OCI-LY7 (cell line): ENCODE measurements at regions not wholly inside any gene's neighbourhood (a gene's known extent, or its start where the extent isn't known, plus 50 kb on each side); places are given as distances from the start of the nearest gene placed in this dataset.

Source experiments
- BruUV-seq: library from RNA; stranded (reverse); fragments of 400-500 nt; replicated peaks from 2 replicates; lab custom pipeline; 2021; lab: Mats Ljungman, UMichigan
- CTCF ChIA-PET: fragments of 300-600 bp; sonication (Branson Sonifier 250); formaldehyde crosslinking; loops from one replicate; lab custom pipeline; 2022; ENCODE audit warnings: antibody characterized with exemption; ENCODE audit not compliant: unreplicated experiment; lab: Charles Lee
- POLR2A ChIA-PET: fragments of 300-600 bp; sonication (Branson Sonifier 250); formaldehyde crosslinking; loops from one replicate; lab custom pipeline; 2022; ENCODE audit warnings: antibody characterized with exemption; lab: Charles Lee
- DNase-seq: peaks from one replicate; pipeline ENCODE4 v3.0.0-alpha.2; 2015; ENCODE audit warnings: low spot score
- H2AFZ ChIP-seq: fragments of 200-600 bp; sonication (generic), shearing (Covaris generic); 2 replicates; pipeline ENCODE4 v1.6.1; 2014; ENCODE audit warnings: mild to moderate bottlenecking, antibody characterized with exemption, low read length, moderate library complexity
- H3K27ac ChIP-seq: fragments of 200-600 bp; sonication (generic); 2 replicates; pipeline ENCODE4 v1.5.1; 2014; ENCODE audit warnings: mixed run types, low read depth, mild to moderate bottlenecking, moderate library complexity, low read length, inconsistent platforms; ENCODE audit not compliant: poor library complexity, severe bottlenecking
- H3K36me3 ChIP-seq: fragments of 200-600 bp; sonication (generic); 2 replicates; pipeline ENCODE4 v1.6.1; 2014; ENCODE audit warnings: mild to moderate bottlenecking, antibody characterized with exemption, low read length, moderate library complexity, mixed read lengths; ENCODE audit not compliant: insufficient read depth
- H3K4me1 ChIP-seq: fragments of 200-600 bp; sonication (generic); 2 replicates; pipeline ENCODE4 v1.5.1; 2014; ENCODE audit warnings: mild to moderate bottlenecking, low read length; ENCODE audit not compliant: insufficient read depth, poor library complexity, severe bottlenecking
- H3K4me2 ChIP-seq: fragments of 200-600 bp; sonication (generic); 2 replicates; pipeline ENCODE4 v1.6.1; 2014; ENCODE audit warnings: mild to moderate bottlenecking, low read length
- H3K4me3 ChIP-seq: fragments of 200-600 bp; sonication (generic); 2 replicates; pipeline ENCODE4 v1.5.1; 2014; ENCODE audit warnings: mild to moderate bottlenecking, low read depth, low read length; ENCODE audit not compliant: poor library complexity, severe bottlenecking
- H3K79me2 ChIP-seq: fragments of 200-600 bp; sonication (generic); 2 replicates; pipeline ENCODE4 v1.6.1; 2016; ENCODE audit warnings: low read depth, mild to moderate bottlenecking, low read length, moderate library complexity, mixed read lengths; ENCODE audit not compliant: insufficient read depth
- H3K9me2 ChIP-seq: fragments of 200-600 bp; sonication (generic); 2 replicates; pipeline ENCODE4 v1.6.1; 2016; ENCODE audit warnings: mild to moderate bottlenecking, low read length, mixed read lengths; ENCODE audit not compliant: insufficient read depth
- H3K9me3 ChIP-seq: fragments of 200-600 bp; sonication (generic); 2 replicates; pipeline ENCODE4 v1.6.1; 2014; ENCODE audit warnings: mild to moderate bottlenecking, mixed run types, low read length, mixed read lengths
- H4K20me1 ChIP-seq: fragments of 200-600 bp; sonication (generic); 2 replicates; pipeline ENCODE4 v1.6.1; 2014; ENCODE audit warnings: mild to moderate bottlenecking, antibody characterized with exemption, low read length, moderate library complexity, mixed read lengths; ENCODE audit not compliant: insufficient read depth
- CTCF ChIP-seq: fragments of 200-600 bp; sonication (generic); conservative IDR thresholded peaks from 2 replicates; pipeline ENCODE4 v1.5.1; 2014; ENCODE audit warnings: mild to moderate bottlenecking, antibody characterized with exemption, low read length, moderate library complexity, mixed read lengths
- EZH2phosphoT487 ChIP-seq: fragments of 200-600 bp; sonication (generic); IDR thresholded peaks from 2 replicates; pipeline ENCODE4 v1.6.1; 2018; ENCODE audit warnings: low read depth, borderline replicate concordance, mild to moderate bottlenecking, mixed run types, antibody characterized with exemption, low read length, moderate library complexity, mixed read lengths
- intact Hi-C: fragments of 100-400 bp; cut with micrococcal nuclease; formaldehyde crosslinking; loops from one replicate; pipeline ENCODE4 v1.10.0; 2022; ENCODE audit not compliant: unreplicated experiment

GRCh38 chr10:36381748-36382147, 739.7 kb upstream of the FZD8 start:
- Histone ChIP-seq H3K79me2 (no peaks in the 10 kb centered on the region), H4K20me1 (no peaks in the 10 kb centered on the region), H3K4me2 (no peak overlapping the region), H3K9me2 (no peaks in the 10 kb centered on the region), H3K4me1 (no peaks in the 10 kb centered on the region), H3K9me3 (no peaks in the 10 kb centered on the region), H3K27ac (no peak overlapping the region), H3K36me3 (no peaks in the 10 kb centered on the region), H3K4me3 (no peak overlapping the region), H2AFZ (no peak overlapping the region)
- no TSS peak for BruUV-seq
- intact Hi-C loops: no loop called here
- TF ChIP-seq CTCF (no peak), EZH2phosphoT487 (no peak)
- ChIA-PET CTCF (no interaction called here), POLR2A (no interaction called here)
- no peak for DNase-seq

- ChIA-PET POLR2A (no interaction called here), CTCF (no interaction called here)
- Histone ChIP-seq H3K9me3 (no peaks in the 10 kb centered on the region), H3K79me2 (no peaks in the 10 kb centered on the region), H3K9me2 (no peaks in the 10 kb centered on the region), H3K4me2 (no peak overlapping the region), H3K4me1 (no peaks in the 10 kb centered on the region), H3K27ac (no peak overlapping the region), H2AFZ (no peak overlapping the region), H3K36me3 (no peaks in the 10 kb centered on the region), H4K20me1 (no peaks in the 10 kb centered on the region), H3K4me3 (no peak overlapping the region)
- DNase-seq: no peak
- no TSS peak for BruUV-seq
- TF ChIP-seq CTCF (no peak), EZH2phosphoT487 (no peak)
- intact Hi-C loops: no loop called here
These were observed 738.4 kb upstream of the FZD8 start for GRCh38 chr10:36380538-36380937.

GRCh38 chr10:36375107-36375506, 733.0 kb upstream of the FZD8 start:
- Histone ChIP-seq H3K4me1 (no peaks in the 10 kb centered on the region), H4K20me1 (no peaks in the 10 kb centered on the region), H2AFZ (no peak overlapping the region), H3K4me2 (no peak overlapping the region), H3K4me3 (no peak overlapping the region), H3K36me3 (no peaks in the 10 kb centered on the region), H3K79me2 (no peaks in the 10 kb centered on the region), H3K9me3 (no peaks in the 10 kb centered on the region), H3K27ac (no peak overlapping the region), H3K9me2 (no peaks in the 10 kb centered on the region)
- CTCF ChIA-PET: no interaction called here
- intact Hi-C loops: no loop called here
- no TSS peak for BruUV-seq
- no peak for DNase-seq
- TF ChIP-seq EZH2phosphoT487: no peak
- TF ChIP-seq CTCF: no peak
- POLR2A ChIA-PET: interaction anchor here (0.7 to 1.1 kb wide), 2 partner anchors 9 to 844 kb away, joined by 3 read pairs; no protein-coding TSS in a partner anchor
